Hematopoietic multipotent progenitor cell treated with erythropoietin and hydrocortisone succinate and interleukin-3 and kit ligand, for 15 days (in vitro differentiated cells): ENCODE measurements at regions not wholly inside any gene's neighbourhood (a gene's known extent, or its start where the extent isn't known, plus 50 kb on each side); places are given as distances from the start of the nearest gene placed in this dataset.
"Not testable (repeated sequence)": the region's sequence is repeated elsewhere in the genome, so short reads cannot be mapped to it uniquely, and the experiment has no call there.

Source experiments
- DNase-seq: peaks from one replicate; pipeline ENCODE4 v3.0.0-alpha.2; 2015; ENCODE audit warnings: low spot score

DNA sequence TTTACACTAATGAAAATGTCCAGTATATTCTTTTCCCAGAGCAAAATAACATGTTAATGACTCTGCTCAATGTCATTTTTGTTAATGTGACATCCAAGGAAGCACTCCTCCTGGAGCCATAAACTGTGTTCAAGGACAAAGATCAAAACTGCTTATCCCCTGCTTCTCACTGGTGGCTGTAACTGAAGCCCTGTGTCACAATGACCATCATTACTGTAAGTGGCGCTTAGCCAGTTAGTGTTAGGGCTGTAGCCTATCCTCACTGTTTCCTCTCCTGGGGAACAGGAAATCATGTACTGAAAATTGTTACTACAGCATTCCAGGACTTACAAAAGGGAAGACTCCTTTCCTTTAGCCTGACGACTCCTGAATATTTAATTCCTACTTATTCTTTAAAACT is 71.7 kb upstream of the COX7C start:
- no peak for DNase-seq

DNA sequence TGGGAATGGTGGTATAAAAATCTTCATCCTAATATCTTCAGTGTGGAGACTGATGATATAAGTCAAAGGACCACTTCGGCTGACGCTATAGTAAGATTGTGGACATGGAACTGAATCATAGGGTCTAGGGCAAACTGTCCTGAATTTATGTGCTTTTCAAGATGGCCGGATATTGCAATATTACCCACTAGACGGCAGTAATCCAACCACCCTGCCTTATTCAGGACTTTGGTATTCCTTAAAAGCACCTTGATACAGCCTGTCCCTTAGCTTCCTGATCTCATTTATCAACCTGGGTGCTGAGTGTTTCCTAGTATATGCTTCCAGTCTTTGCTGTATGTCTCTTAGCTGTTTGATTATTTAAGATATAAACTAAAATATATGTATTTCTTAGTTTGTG is 71.2 kb upstream of the COX7C start:
- no peak for DNase-seq

DNA sequence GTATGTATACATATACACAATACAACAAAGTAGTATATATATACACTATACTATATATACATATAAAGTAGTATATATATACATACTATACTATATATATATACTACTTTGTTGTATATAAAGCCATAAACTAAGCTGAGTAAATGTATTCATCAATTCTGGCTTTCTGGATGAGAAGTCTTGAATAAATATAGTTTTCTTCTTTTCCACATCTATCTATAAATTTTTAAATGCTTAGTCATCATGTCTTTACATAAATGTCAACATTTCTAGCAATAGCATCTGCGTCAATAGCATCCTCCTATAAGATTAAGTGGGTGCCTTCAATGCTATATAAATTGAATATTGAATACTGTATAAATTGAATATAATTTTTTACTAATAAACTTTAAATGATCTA is 63.1 kb upstream of the COX7C start:
- no peak for DNase-seq

DNA sequence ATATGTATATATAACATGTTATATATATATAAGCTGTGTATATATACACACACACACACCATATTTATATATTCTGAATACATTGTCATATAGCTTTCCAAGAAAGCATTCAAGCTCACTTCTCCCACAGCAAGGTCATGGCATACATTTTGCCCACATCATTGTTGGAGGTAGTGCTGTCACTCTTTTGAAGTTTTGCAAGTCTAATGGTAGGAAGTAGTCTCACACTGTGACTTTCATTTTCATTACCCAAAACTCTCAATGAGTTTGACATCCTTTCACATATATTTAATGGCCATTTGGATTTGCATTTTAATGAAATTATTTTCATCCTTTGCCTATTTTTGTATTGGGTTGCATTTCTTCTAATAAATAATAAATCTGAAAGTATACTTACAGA is 59.8 kb upstream of the COX7C start:
- DNase-seq, result no peak

DNA sequence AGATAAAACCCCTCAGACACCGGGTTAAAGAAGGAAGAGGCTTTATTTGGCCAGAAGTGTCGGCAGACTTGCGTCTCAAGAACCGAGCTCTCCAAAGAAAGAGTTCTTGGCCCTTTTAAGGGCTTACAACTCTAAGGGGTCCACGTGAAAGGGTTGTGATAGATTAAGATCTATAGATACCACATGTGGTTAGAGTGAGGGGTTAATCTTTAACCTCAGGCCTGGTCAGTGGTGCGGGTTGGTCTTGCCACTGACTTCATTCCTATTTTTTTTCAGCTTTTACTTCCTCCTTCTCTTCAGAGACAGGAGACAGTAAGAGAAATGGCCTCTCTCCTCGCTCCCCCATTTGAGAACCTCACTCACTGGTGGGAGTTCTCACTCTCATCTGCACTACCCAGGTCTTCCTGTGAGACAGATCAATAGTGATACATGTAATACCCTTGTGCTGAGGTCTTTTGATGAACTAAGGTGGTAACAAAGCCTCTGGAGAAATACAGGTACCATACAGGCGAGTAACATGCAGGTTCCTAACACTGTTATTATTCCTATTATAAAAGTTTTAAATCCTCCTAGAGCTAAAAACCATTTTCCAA is 52.4 kb upstream of the COX7C start:
- no peak for DNase-seq

DNA sequence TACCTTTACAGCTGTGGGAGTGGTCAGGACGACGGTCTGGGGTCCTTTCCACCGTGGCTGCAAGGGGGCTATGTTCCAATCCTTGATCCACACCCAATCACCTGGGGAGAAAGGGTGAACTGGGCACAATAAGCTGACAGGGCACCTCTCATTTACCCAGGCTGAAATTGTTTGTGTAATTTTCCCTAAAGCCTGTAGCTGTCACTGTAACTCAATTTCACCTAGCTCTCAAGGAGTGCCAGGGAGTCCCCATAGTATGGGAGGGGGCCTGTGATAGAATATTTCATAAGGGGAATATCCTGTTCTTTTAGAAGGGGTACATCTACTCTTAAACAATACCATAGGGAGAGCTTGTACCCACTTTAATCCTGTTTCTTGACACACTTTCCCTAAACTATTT is 51.7 kb upstream of the COX7C start:
- not testable (repeated sequence) for DNase-seq
